Muscle layer of colon (tissue), 2 donors: ENCODE measurements at regions not wholly inside any gene's neighbourhood (a gene's known extent, or its start where the extent isn't known, plus 50 kb on each side); places are given as distances from the start of the nearest gene placed in this dataset.

Source experiments
- H3K27ac ChIP-seq: one replicate; pipeline ENCODE4 v1.7.0; 2013; ENCODE audit warnings: low read depth, mild to moderate bottlenecking, low read length, moderate library complexity
- H3K27me3 ChIP-seq, 2 donors: one replicate each; pipeline ENCODE4 v1.7.0; 2013; ENCODE audit warnings: low read length in 2 of 2, mild to moderate bottlenecking in 2 of 2; ENCODE audit not compliant: insufficient read depth in 2 of 2, control insufficient read depth in 1 of 2
- H3K36me3 ChIP-seq: one replicate; pipeline ENCODE4 v1.7.0; 2013; ENCODE audit warnings: mild to moderate bottlenecking, low read length; ENCODE audit not compliant: insufficient read depth
- H3K4me1 ChIP-seq: one replicate; pipeline ENCODE4 v1.7.0; 2013; ENCODE audit warnings: mild to moderate bottlenecking, low read length; ENCODE audit not compliant: insufficient read depth
- H3K4me3 ChIP-seq, 2 donors: one replicate each; pipeline ENCODE4 v1.7.0; 2013; ENCODE audit warnings: low read length in 2 of 2, low read depth in 1 of 2, mild to moderate bottlenecking in 1 of 2, moderate library complexity in 1 of 2
- H3K9ac ChIP-seq: one replicate; pipeline ENCODE4 v1.7.0; 2013; ENCODE audit warnings: low read length
- H3K9me3 ChIP-seq: one replicate; pipeline ENCODE4 v1.7.0; 2013; ENCODE audit warnings: mild to moderate bottlenecking, low read length
- donor health status: abdominal sarcoma.
- donor health status: Adenocarcinoma of cecum.

GRCh38 chr17:70763018-70763417 is 593.7 kb downstream of the KCNJ2 start:
- H3K27ac ChIP-seq: no peak overlapping the region
- H3K27me3 ChIP-seq: no peaks in the 10 kb centered on the region
- H3K9ac ChIP-seq: no peak overlapping the region
- H3K36me3 ChIP-seq: no peaks in the 10 kb centered on the region
- H3K4me1 ChIP-seq: no peaks in the 10 kb centered on the region
- H3K9me3 ChIP-seq: no peaks in the 10 kb centered on the region
- H3K4me3 ChIP-seq: no peak overlapping the region

- H3K27ac ChIP-seq: no peak overlapping the region
- H3K36me3 ChIP-seq: no peaks in the 10 kb centered on the region
- no peak overlapping the region for H3K4me3 ChIP-seq
- no peaks in the 10 kb centered on the region for H3K9me3 ChIP-seq
- no peak overlapping the region for H3K9ac ChIP-seq
- H3K27me3 ChIP-seq: no peaks in the 10 kb centered on the region
- H3K4me1 ChIP-seq: no peaks in the 10 kb centered on the region
Observed at GRCh38 chr17:70767102-70767701, 597.9 kb downstream of the KCNJ2 start.

GRCh38 chr17:70769956-70770355 is 600.6 kb downstream of the KCNJ2 start:
- H3K27me3 ChIP-seq: no peaks in the 10 kb centered on the region
- H3K9ac ChIP-seq: no peak overlapping the region
- H3K4me3 ChIP-seq: no peak overlapping the region
- no peaks in the 10 kb centered on the region for H3K4me1 ChIP-seq
- H3K36me3 ChIP-seq: no peaks in the 10 kb centered on the region
- H3K27ac ChIP-seq: no peak overlapping the region
- H3K9me3 ChIP-seq: no peaks in the 10 kb centered on the region

- H3K9ac ChIP-seq: no peak overlapping the region
- H3K36me3 ChIP-seq: no peaks in the 10 kb centered on the region
- H3K27me3 ChIP-seq: no peaks in the 10 kb centered on the region
- H3K9me3 ChIP-seq: no peaks in the 10 kb centered on the region
- no peak overlapping the region for H3K27ac ChIP-seq
- no peak overlapping the region for H3K4me3 ChIP-seq
- H3K4me1 ChIP-seq: no peaks in the 10 kb centered on the region
Observed at GRCh38 chr17:70771804-70772386, 602.6 kb downstream of the KCNJ2 start.

- no peak overlapping the region for H3K27ac ChIP-seq
- no peaks in the 10 kb centered on the region for H3K27me3 ChIP-seq
- H3K9ac ChIP-seq: no peak overlapping the region
- H3K4me3 ChIP-seq: no peak overlapping the region
- H3K4me1 ChIP-seq: no peaks in the 10 kb centered on the region
- H3K9me3 ChIP-seq: no peaks in the 10 kb centered on the region
- no peaks in the 10 kb centered on the region for H3K36me3 ChIP-seq
Observed at GRCh38 chr17:70772761-70773160, 603.4 kb downstream of the KCNJ2 start.

- Histone ChIP-seq H3K4me1 (no peaks in the 10 kb centered on the region), H3K9ac (no peak overlapping the region), H3K27ac (no peak overlapping the region), H3K27me3 (no peaks in the 10 kb centered on the region), H3K36me3 (no peaks in the 10 kb centered on the region), H3K4me3 (no peak overlapping the region), H3K9me3 (no peaks in the 10 kb centered on the region)
Observed at GRCh38 chr17:70773258-70773657, 603.9 kb downstream of the KCNJ2 start.

- no peaks in the 10 kb centered on the region for H3K27me3 ChIP-seq
- H3K9me3 ChIP-seq: no peaks in the 10 kb centered on the region
- H3K4me3 ChIP-seq: no peak overlapping the region
- no peaks in the 10 kb centered on the region for H3K4me1 ChIP-seq
- no peak overlapping the region for H3K9ac ChIP-seq
- H3K27ac ChIP-seq: no peak overlapping the region
- H3K36me3 ChIP-seq: no peaks in the 10 kb centered on the region
Observed at GRCh38 chr17:70774339-70775117, 605.2 kb downstream of the KCNJ2 start.

- Histone ChIP-seq H3K36me3 (no peaks in the 10 kb centered on the region), H3K27me3 (no peaks in the 10 kb centered on the region), H3K4me3 (no peak overlapping the region), H3K9ac (no peak overlapping the region), H3K27ac (no peak overlapping the region), H3K9me3 (no peaks in the 10 kb centered on the region), H3K4me1 (no peaks in the 10 kb centered on the region)
Observed at GRCh38 chr17:70775679-70776078, 606.3 kb downstream of the KCNJ2 start.

- H3K4me1 ChIP-seq: no peaks in the 10 kb centered on the region
- H3K27ac ChIP-seq: no peak overlapping the region
- H3K27me3 ChIP-seq: no peaks in the 10 kb centered on the region
- no peaks in the 10 kb centered on the region for H3K36me3 ChIP-seq
- H3K4me3 ChIP-seq: no peak overlapping the region
- H3K9me3 ChIP-seq: no peaks in the 10 kb centered on the region
- no peak overlapping the region for H3K9ac ChIP-seq
Observed at GRCh38 chr17:70776441-70776840, 607.1 kb downstream of the KCNJ2 start.

GRCh38 chr17:70780031-70780430 is 610.7 kb downstream of the KCNJ2 start:
- Histone ChIP-seq H3K36me3 (no peaks in the 10 kb centered on the region), H3K9me3 (no peaks in the 10 kb centered on the region), H3K4me3 (no peak overlapping the region)

GRCh38 chr17:70786081-70786480 is 616.7 kb downstream of the KCNJ2 start:
- Histone ChIP-seq H3K27ac (no peak overlapping the region), H3K4me1 (no peaks in the 10 kb centered on the region), H3K27me3 (no peaks in the 10 kb centered on the region), H3K4me3 (no peak overlapping the region), H3K36me3 (no peaks in the 10 kb centered on the region), H3K9me3 (no peaks in the 10 kb centered on the region), H3K9ac (no peak overlapping the region)

More at GRCh38 chr17:70780031-70780430, 610.7 kb downstream of the KCNJ2 start:
- Histone ChIP-seq H3K27me3 (no peaks in the 10 kb centered on the region), H3K9ac (no peak overlapping the region), H3K4me1 (no peaks in the 10 kb centered on the region), H3K27ac (no peak overlapping the region)
